ENCODE measurements at regions not wholly inside any gene's neighbourhood (a gene's known extent, or its start where the extent isn't known, plus 50 kb on each side); places are given as distances from the start of the nearest gene placed in this dataset.

GRCh38 chr11:92410526-92410925 is 185.9 kb downstream of the FAT3 start:
- Mint-ChIP-seq H3K27me3 (ENCODE audit: low read depth) (no peaks in the 10 kb centered on the region), H3K4me1 (ENCODE audit: low read depth) (no peaks in the 10 kb centered on the region), H3K36me3 (ENCODE audit: insufficient read depth) (no peaks in the 10 kb centered on the region), H3K4me3 (no peak overlapping the region), H3K9me3 (peaks cover 4% of the 10 kb centered on the region)
- ATAC-seq (no peak), DNase-seq (no peak)

GRCh38 chr11:92411431-92411830 is 186.8 kb downstream of the FAT3 start:
- Mint-ChIP-seq H3K9me3 (peaks cover 4% of the 10 kb centered on the region), H3K27me3 (ENCODE audit: low read depth) (no peaks in the 10 kb centered on the region), H3K4me1 (ENCODE audit: low read depth) (no peaks in the 10 kb centered on the region), H3K36me3 (ENCODE audit: insufficient read depth) (no peaks in the 10 kb centered on the region), H3K4me3 (no peak overlapping the region)
- no peak for DNase-seq
- ATAC-seq = no peak

GRCh38 chr11:92413757-92414513 is 189.3 kb downstream of the FAT3 start:
- Mint-ChIP-seq H3K4me3 (no peak overlapping the region), H3K4me1 (ENCODE audit: low read depth) (no peaks in the 10 kb centered on the region), H3K36me3 (ENCODE audit: insufficient read depth) (no peaks in the 10 kb centered on the region), H3K27me3 (ENCODE audit: low read depth) (no peaks in the 10 kb centered on the region), H3K9me3 (peaks cover 4% of the 10 kb centered on the region)
- ATAC-seq = no peak
- no peak for DNase-seq

GRCh38 chr11:92416971-92417725 is 192.5 kb downstream of the FAT3 start:
- Mint-ChIP-seq H3K4me3 (no peak overlapping the region), H3K4me1 (ENCODE audit: low read depth) (no peaks in the 10 kb centered on the region), H3K36me3 (ENCODE audit: insufficient read depth) (no peaks in the 10 kb centered on the region), H3K27me3 (ENCODE audit: low read depth) (no peaks in the 10 kb centered on the region), H3K9me3 (peaks cover 4% of the 10 kb centered on the region)
- ATAC-seq (no peak), DNase-seq (no peak)

GRCh38 chr11:92423115-92424034 is 198.8 kb downstream of the FAT3 start:
- Mint-ChIP-seq H3K9me3 (peaks cover 6% of the 10 kb centered on the region), H3K27me3 (ENCODE audit: low read depth) (no peaks in the 10 kb centered on the region), H3K4me3 (no peak overlapping the region), H3K4me1 (ENCODE audit: low read depth) (no peaks in the 10 kb centered on the region), H3K36me3 (ENCODE audit: insufficient read depth) (no peaks in the 10 kb centered on the region)
- DNase-seq = no peak
- no peak for ATAC-seq

GRCh38 chr11:92424281-92424680 is 199.7 kb downstream of the FAT3 start:
- no peaks in the 10 kb centered on the region for H3K4me1 Mint-ChIP-seq (ENCODE audit: low read depth)
- ATAC-seq (no peak), DNase-seq (no peak)
- no peak overlapping the region for H3K4me3 Mint-ChIP-seq
- no peaks in the 10 kb centered on the region for H3K36me3 Mint-ChIP-seq (ENCODE audit: insufficient read depth)
- no peaks in the 10 kb centered on the region for H3K27me3 Mint-ChIP-seq (ENCODE audit: low read depth)
- peaks cover 6% of the 10 kb centered on the region for H3K9me3 Mint-ChIP-seq

GRCh38 chr11:92425127-92425526 is 200.5 kb downstream of the FAT3 start:
- peaks cover 12% of the 10 kb centered on the region for H3K9me3 Mint-ChIP-seq
- ATAC-seq (no peak), DNase-seq (no peak)
- H3K4me1 Mint-ChIP-seq (ENCODE audit: low read depth) = no peaks in the 10 kb centered on the region
- H3K27me3 Mint-ChIP-seq (ENCODE audit: low read depth) = no peaks in the 10 kb centered on the region
- H3K36me3 Mint-ChIP-seq (ENCODE audit: insufficient read depth) = no peaks in the 10 kb centered on the region
- no peak overlapping the region for H3K4me3 Mint-ChIP-seq

GRCh38 chr11:92432515-92432914 is 207.9 kb downstream of the FAT3 start:
- H3K4me1 Mint-ChIP-seq (ENCODE audit: low read depth) = no peaks in the 10 kb centered on the region
- ATAC-seq = no peak
- no peak for DNase-seq
- H3K4me3 Mint-ChIP-seq = no peak overlapping the region
- H3K36me3 Mint-ChIP-seq (ENCODE audit: insufficient read depth) = no peaks in the 10 kb centered on the region
- H3K27me3 Mint-ChIP-seq (ENCODE audit: low read depth) = no peaks in the 10 kb centered on the region
- H3K9me3 Mint-ChIP-seq = peaks cover 9% of the 10 kb centered on the region

GRCh38 chr11:92436034-92436920 is 211.7 kb downstream of the FAT3 start:
- H3K4me1 Mint-ChIP-seq (ENCODE audit: low read depth) = no peaks in the 10 kb centered on the region
- H3K9me3 Mint-ChIP-seq = no peaks in the 10 kb centered on the region
- H3K27me3 Mint-ChIP-seq (ENCODE audit: low read depth) = no peaks in the 10 kb centered on the region

GRCh38 chr11:92439133-92439532 is 214.5 kb downstream of the FAT3 start:
- no peak for ATAC-seq
- no peak overlapping the region for H3K4me3 Mint-ChIP-seq
- H3K4me1 Mint-ChIP-seq (ENCODE audit: low read depth) = no peaks in the 10 kb centered on the region
- H3K27me3 Mint-ChIP-seq (ENCODE audit: low read depth) = no peaks in the 10 kb centered on the region
- no peaks in the 10 kb centered on the region for H3K9me3 Mint-ChIP-seq
- no peaks in the 10 kb centered on the region for H3K36me3 Mint-ChIP-seq (ENCODE audit: insufficient read depth)
- no peak for DNase-seq

More at GRCh38 chr11:92436034-92436920, 211.7 kb downstream of the FAT3 start:
- no peak for DNase-seq
- no peak for ATAC-seq
- Mint-ChIP-seq H3K4me3 (no peak overlapping the region), H3K36me3 (ENCODE audit: insufficient read depth) (no peaks in the 10 kb centered on the region)

- DNase-seq (no peak), ATAC-seq (no peak)
- Mint-ChIP-seq H3K9me3 (no peaks in the 10 kb centered on the region), H3K4me1 (ENCODE audit: low read depth) (no peaks in the 10 kb centered on the region), H3K36me3 (ENCODE audit: insufficient read depth) (no peaks in the 10 kb centered on the region), H3K27me3 (ENCODE audit: low read depth) (no peaks in the 10 kb centered on the region), H3K4me3 (no peak overlapping the region)
Measured at GRCh38 chr11:92440701-92441442, 216.3 kb downstream of the FAT3 start.

- DNase-seq (no peak), ATAC-seq (no peak)
- H3K4me1 Mint-ChIP-seq (ENCODE audit: low read depth) = no peaks in the 10 kb centered on the region
- H3K4me3 Mint-ChIP-seq = no peak overlapping the region
- no peaks in the 10 kb centered on the region for H3K36me3 Mint-ChIP-seq (ENCODE audit: insufficient read depth)
- H3K9me3 Mint-ChIP-seq = no peaks in the 10 kb centered on the region
- no peaks in the 10 kb centered on the region for H3K27me3 Mint-ChIP-seq (ENCODE audit: low read depth)
Measured at GRCh38 chr11:92441443-92441726, 216.8 kb downstream of the FAT3 start.

- Mint-ChIP-seq H3K4me1 (ENCODE audit: low read depth) (no peaks in the 10 kb centered on the region), H3K4me3 (no peak overlapping the region), H3K9me3 (no peaks in the 10 kb centered on the region), H3K36me3 (ENCODE audit: insufficient read depth) (no peaks in the 10 kb centered on the region), H3K27me3 (ENCODE audit: low read depth) (no peaks in the 10 kb centered on the region)
- DNase-seq (no peak), ATAC-seq (no peak)
Measured at GRCh38 chr11:92443199-92443598, 218.6 kb downstream of the FAT3 start.

Measured in activated T-cell treated with anti-CD3 and anti-CD28 coated beads, Interleukin-2, amount 50 U/mL, for 4 hours (primary cell).